IPS DF 4.7 (cell line): ENCODE measurements at regions not wholly inside any gene's neighbourhood (a gene's known extent, or its start where the extent isn't known, plus 50 kb on each side); places are given as distances from the start of the nearest gene placed in this dataset.

Source experiments
- DNase-seq: peaks from one replicate; pipeline ENCODE4 v3.0.0-alpha.2; 2013; ENCODE audit warnings: low spot score; ENCODE audit errors: extremely low read depth

- DNase-seq, result no peak
Observed at GRCh38 chr17:83144421-83145357, 65.3 kb downstream of the METRNL start.

- no peak for DNase-seq
Observed at GRCh38 chr17:83145358-83145738, 65.9 kb downstream of the METRNL start.

GRCh38 chr17:83145831-83146230 lies 66.4 kb downstream of the METRNL start:
- no peak for DNase-seq

- DNase-seq, result no peak
Observed at GRCh38 chr17:83146347-83146746, 66.9 kb downstream of the METRNL start.

- no peak for DNase-seq
Observed at GRCh38 chr17:83147280-83147679, 67.9 kb downstream of the METRNL start.

GRCh38 chr17:83148317-83149028 lies 69.1 kb downstream of the METRNL start:
- DNase-seq, result no peak

GRCh38 chr17:83149029-83149725 lies 69.8 kb downstream of the METRNL start:
- DNase-seq, result no peak

GRCh38 chr17:83149761-83150251 lies 70.4 kb downstream of the METRNL start:
- DNase-seq, result no peak

GRCh38 chr17:83150369-83151055 lies 71.1 kb downstream of the METRNL start:
- DNase-seq, result no peak

- no peak for DNase-seq
Observed at GRCh38 chr17:83151056-83151441, 71.6 kb downstream of the METRNL start.

GRCh38 chr17:83151442-83152226 lies 72.2 kb downstream of the METRNL start:
- peak; percentile 9 for DNase-seq

- DNase-seq, result no peak
Observed at GRCh38 chr17:83152227-83152744, 72.9 kb downstream of the METRNL start.

- no peak for DNase-seq
Observed at GRCh38 chr17:83152745-83153611, 73.6 kb downstream of the METRNL start.

- no peak for DNase-seq
Observed at GRCh38 chr17:83153681-83154310, 74.4 kb downstream of the METRNL start.

GRCh38 chr17:83154311-83155127 lies 75.1 kb downstream of the METRNL start:
- DNase-seq, result no peak

- no peak for DNase-seq
Observed at GRCh38 chr17:83155128-83156121, 76.0 kb downstream of the METRNL start.

- DNase-seq, result no peak
Observed at GRCh38 chr17:83156408-83156807, 77.0 kb downstream of the METRNL start.
